Muscle layer of duodenum (tissue), 2 donors: ENCODE measurements at regions not wholly inside any gene's neighbourhood (a gene's known extent, or its start where the extent isn't known, plus 50 kb on each side); places are given as distances from the start of the nearest gene placed in this dataset.

ENCODE experiments used
- H3K27ac ChIP-seq: one replicate; pipeline ENCODE4 v1.7.0; 2013; ENCODE audit warnings: mild to moderate bottlenecking, low read length
- H3K27me3 ChIP-seq: one replicate; pipeline ENCODE4 v1.7.0; 2013; ENCODE audit warnings: low read depth, mild to moderate bottlenecking, control low read depth, low read length
- H3K36me3 ChIP-seq, 2 donors: one replicate each; pipeline ENCODE4 v1.7.0; 2013; ENCODE audit warnings: low read length in 2 of 2, control low read depth in 1 of 2, mild to moderate bottlenecking in 1 of 2; ENCODE audit not compliant: insufficient read depth in 2 of 2, control insufficient read depth in 1 of 2
- H3K4me1 ChIP-seq, 2 donors: one replicate each; pipeline ENCODE4 v1.7.0; 2013; ENCODE audit warnings: low read length in 2 of 2, mild to moderate bottlenecking in 2 of 2, control low read depth in 1 of 2, moderate library complexity in 1 of 2; ENCODE audit not compliant: insufficient read depth in 2 of 2, control insufficient read depth in 1 of 2
- H3K4me3 ChIP-seq, 2 donors: one replicate each; pipeline ENCODE4 v1.7.0; 2013; ENCODE audit warnings: low read length in 2 of 2, low read depth in 1 of 2, mild to moderate bottlenecking in 1 of 2
- H3K9me3 ChIP-seq, 2 donors: one replicate each; pipeline ENCODE4 v1.7.0; 2013; ENCODE audit warnings: low read length in 2 of 2, control low read depth in 1 of 2, mild to moderate bottlenecking in 1 of 2; ENCODE audit not compliant: control insufficient read depth in 1 of 2
- donor health status: healthy.

- H3K36me3 ChIP-seq: no peaks in the 10 kb centered on the region
- no peaks in the 10 kb centered on the region for H3K27me3 ChIP-seq
- H3K4me3 ChIP-seq: no peak overlapping the region
- no peak overlapping the region for H3K27ac ChIP-seq
- H3K4me1 ChIP-seq: no peaks in the 10 kb centered on the region
- no peaks in the 10 kb centered on the region for H3K9me3 ChIP-seq
Measured at GRCh38 chr1:212212906-212213305, 72.3 kb upstream of the PPP2R5A start.

DNA sequence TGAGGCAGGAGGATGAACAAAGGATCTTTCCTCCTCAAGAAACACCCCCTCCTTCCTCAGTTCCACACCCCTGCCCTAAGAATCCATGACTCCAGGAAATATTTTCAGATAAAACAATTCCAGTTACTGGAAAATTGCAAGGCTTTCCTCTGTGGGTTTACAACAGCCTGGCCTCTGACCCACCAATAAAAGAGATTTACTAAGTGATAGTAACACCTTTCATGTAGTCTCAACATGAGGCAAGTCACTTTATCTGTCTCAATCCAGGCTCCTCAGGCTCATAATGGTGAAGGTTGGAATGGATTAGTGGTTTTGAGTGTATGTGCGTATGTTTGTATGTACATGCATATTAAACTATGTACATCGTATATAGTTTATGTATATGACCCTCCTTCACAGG, 71.4 kb upstream of the PPP2R5A start:
- no peaks in the 10 kb centered on the region for H3K4me1 ChIP-seq
- H3K4me3 ChIP-seq: no peak overlapping the region
- no peaks in the 10 kb centered on the region for H3K36me3 ChIP-seq
- no peak overlapping the region for H3K27ac ChIP-seq
- H3K9me3 ChIP-seq: no peaks in the 10 kb centered on the region
- H3K27me3 ChIP-seq: no peaks in the 10 kb centered on the region

DNA sequence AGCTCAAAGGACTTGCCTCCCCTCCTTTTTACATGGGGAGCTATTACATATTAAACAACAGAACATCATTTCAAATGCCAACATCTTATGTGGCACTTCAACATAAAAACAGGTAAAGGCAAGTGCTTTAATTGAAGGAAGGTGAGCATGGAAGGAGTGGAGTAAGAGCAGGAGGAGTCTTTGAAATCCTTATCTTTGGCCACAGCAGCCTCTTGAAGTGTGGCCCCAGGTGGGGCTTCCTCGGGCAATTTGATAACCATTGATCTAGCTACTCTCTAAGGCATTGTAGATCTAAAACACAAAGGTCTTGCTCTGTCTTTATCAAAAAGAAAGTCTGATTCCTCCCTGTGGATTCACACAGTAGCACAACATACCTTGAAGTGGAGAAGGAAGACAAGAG, 70.9 kb upstream of the PPP2R5A start:
- no peaks in the 10 kb centered on the region for H3K36me3 ChIP-seq
- no peak overlapping the region for H3K4me3 ChIP-seq

DNA sequence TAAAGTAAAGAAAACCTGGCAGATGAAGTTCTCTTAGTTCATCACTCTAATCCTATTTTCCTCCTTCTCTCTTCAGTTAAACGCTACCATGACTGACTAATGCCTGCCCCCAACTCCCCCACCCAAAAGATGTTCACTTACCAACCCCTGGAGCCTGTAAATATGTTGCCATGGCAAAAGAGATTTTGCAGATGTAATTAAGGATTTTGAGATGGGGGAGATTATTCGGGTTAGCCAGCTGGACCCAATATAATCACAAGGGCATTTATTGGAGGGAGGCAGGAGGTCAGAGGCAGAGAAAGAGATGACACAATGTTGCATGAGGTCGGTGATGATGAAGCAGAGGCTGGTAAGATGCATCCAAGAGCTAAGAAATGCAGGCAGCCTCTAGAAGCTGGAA, 69.3 kb upstream of the PPP2R5A start:
- Histone ChIP-seq H3K36me3 (no peaks in the 10 kb centered on the region), H3K9me3 (no peaks in the 10 kb centered on the region), H3K4me3 (no peak overlapping the region), H3K27ac (no peak overlapping the region), H3K27me3 (no peaks in the 10 kb centered on the region), H3K4me1 (no peaks in the 10 kb centered on the region)

More for the DNA sequence above, 70.9 kb upstream of the PPP2R5A start:
- H3K4me1 ChIP-seq: no peaks in the 10 kb centered on the region
- no peak overlapping the region for H3K27ac ChIP-seq
- no peaks in the 10 kb centered on the region for H3K9me3 ChIP-seq
- H3K27me3 ChIP-seq: no peaks in the 10 kb centered on the region

GRCh38 chr1:212217633-212218032, 67.6 kb upstream of the PPP2R5A start:
- H3K9me3 ChIP-seq: no peaks in the 10 kb centered on the region
- H3K4me3 ChIP-seq: no peak overlapping the region
- no peaks in the 10 kb centered on the region for H3K27me3 ChIP-seq
- H3K4me1 ChIP-seq: no peaks in the 10 kb centered on the region
- H3K36me3 ChIP-seq: no peaks in the 10 kb centered on the region
- no peak overlapping the region for H3K27ac ChIP-seq

GRCh38 chr1:212218065-212218464, 67.1 kb upstream of the PPP2R5A start:
- Histone ChIP-seq H3K9me3 (no peaks in the 10 kb centered on the region), H3K4me1 (no peaks in the 10 kb centered on the region), H3K36me3 (no peaks in the 10 kb centered on the region), H3K27me3 (no peaks in the 10 kb centered on the region), H3K27ac (no peak overlapping the region), H3K4me3 (no peak overlapping the region)

- H3K4me1 ChIP-seq: no peaks in the 10 kb centered on the region
- H3K36me3 ChIP-seq: no peaks in the 10 kb centered on the region
- H3K27me3 ChIP-seq: no peaks in the 10 kb centered on the region
- H3K4me3 ChIP-seq: no peak overlapping the region
- no peaks in the 10 kb centered on the region for H3K9me3 ChIP-seq
- H3K27ac ChIP-seq: no peak overlapping the region
Measured at GRCh38 chr1:212218911-212219310, 66.3 kb upstream of the PPP2R5A start.

GRCh38 chr1:212219679-212220463, 65.3 kb upstream of the PPP2R5A start:
- Histone ChIP-seq H3K27me3 (no peaks in the 10 kb centered on the region), H3K4me1 (no peaks in the 10 kb centered on the region), H3K4me3 (no peak overlapping the region), H3K36me3 (no peaks in the 10 kb centered on the region), H3K27ac (no peak overlapping the region), H3K9me3 (no peaks in the 10 kb centered on the region)

DNA sequence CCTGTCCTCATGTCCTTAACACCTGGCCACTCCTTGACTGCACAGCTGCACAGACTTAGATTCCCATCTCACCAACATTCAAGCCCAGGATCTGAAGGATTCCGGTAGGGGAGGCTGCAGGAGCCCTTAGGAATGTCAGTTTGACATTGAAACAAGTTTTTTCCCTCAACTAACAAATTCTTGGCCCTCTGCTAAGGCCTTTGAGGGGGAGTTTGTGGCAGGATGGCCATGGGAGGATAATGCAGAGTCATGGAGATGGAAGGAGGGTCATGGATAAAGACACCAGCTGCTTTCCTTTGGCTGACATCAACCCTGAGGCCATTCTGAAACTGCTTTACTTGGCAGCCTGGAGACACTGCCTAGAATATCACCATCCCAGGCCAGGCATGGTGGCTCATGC, 63.4 kb upstream of the PPP2R5A start:
- H3K36me3 ChIP-seq: no peaks in the 10 kb centered on the region
- no peaks in the 10 kb centered on the region for H3K9me3 ChIP-seq
- H3K4me3 ChIP-seq: no peak overlapping the region
- no peaks in the 10 kb centered on the region for H3K27me3 ChIP-seq
- no peak overlapping the region for H3K27ac ChIP-seq
- H3K4me1 ChIP-seq: no peaks in the 10 kb centered on the region

GRCh38 chr1:212224102-212224501, 61.1 kb upstream of the PPP2R5A start:
- no peaks in the 10 kb centered on the region for H3K36me3 ChIP-seq
- no peaks in the 10 kb centered on the region for H3K27me3 ChIP-seq
- no peaks in the 10 kb centered on the region for H3K4me1 ChIP-seq
- H3K27ac ChIP-seq: no peak overlapping the region
- no peak overlapping the region for H3K4me3 ChIP-seq
- H3K9me3 ChIP-seq: no peaks in the 10 kb centered on the region

GRCh38 chr1:212225416-212225815, 59.8 kb upstream of the PPP2R5A start:
- Histone ChIP-seq H3K27ac (no peak overlapping the region), H3K4me3 (no peak overlapping the region), H3K27me3 (no peaks in the 10 kb centered on the region), H3K9me3 (no peaks in the 10 kb centered on the region), H3K4me1 (no peaks in the 10 kb centered on the region), H3K36me3 (no peaks in the 10 kb centered on the region)

- Histone ChIP-seq H3K9me3 (no peaks in the 10 kb centered on the region), H3K27me3 (no peaks in the 10 kb centered on the region), H3K4me3 (no peak overlapping the region), H3K4me1 (no peaks in the 10 kb centered on the region), H3K27ac (no peak overlapping the region), H3K36me3 (no peaks in the 10 kb centered on the region)
Measured at GRCh38 chr1:212225871-212226302, 59.3 kb upstream of the PPP2R5A start.
